HG03039 (cell line): ENCODE measurements at regions not wholly inside any gene's neighbourhood (a gene's known extent, or its start where the extent isn't known, plus 50 kb on each side); places are given as distances from the start of the nearest gene placed in this dataset.
"Not testable (repeated sequence)": the region's sequence is repeated elsewhere in the genome, so short reads cannot be mapped to it uniquely, and the experiment has no call there.

ENCODE experiments used
- ATAC-seq: cut with Tn5 transposase; IDR thresholded peaks from one replicate; pipeline ENCODE4 v1.9.1; 2021; ENCODE audit warnings: mild to moderate bottlenecking, moderate library complexity; ENCODE audit not compliant: unreplicated experiment

GRCh38 chr2:36238106-36238505, 117.5 kb upstream of the CRIM1 start:
- no peak for ATAC-seq

- no peak for ATAC-seq
These were observed 119.7 kb upstream of the CRIM1 start for GRCh38 chr2:36235882-36236281.

DNA sequence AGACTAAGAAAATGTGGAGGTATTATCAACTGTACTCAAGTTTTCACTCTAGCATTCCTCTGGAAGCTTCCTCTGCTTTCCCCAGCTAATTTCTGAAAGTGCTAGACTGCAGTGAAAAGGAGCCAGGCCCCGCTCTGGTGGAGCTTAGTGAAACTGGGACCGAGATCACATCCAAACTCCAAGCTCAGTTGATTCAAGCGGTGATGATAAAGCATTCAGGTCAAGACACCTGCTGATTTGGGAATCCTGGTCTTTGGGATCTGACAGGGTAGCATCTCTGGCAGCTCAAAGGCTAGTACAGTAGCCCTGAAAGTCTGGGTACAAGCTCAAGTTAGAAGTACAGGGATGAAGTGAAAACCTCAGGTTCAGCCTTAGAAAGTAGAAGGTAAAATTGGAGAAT, 120.2 kb upstream of the CRIM1 start:
- no peak for ATAC-seq

GRCh38 chr2:36223259-36223658, 132.3 kb upstream of the CRIM1 start:
- no peak for ATAC-seq

DNA sequence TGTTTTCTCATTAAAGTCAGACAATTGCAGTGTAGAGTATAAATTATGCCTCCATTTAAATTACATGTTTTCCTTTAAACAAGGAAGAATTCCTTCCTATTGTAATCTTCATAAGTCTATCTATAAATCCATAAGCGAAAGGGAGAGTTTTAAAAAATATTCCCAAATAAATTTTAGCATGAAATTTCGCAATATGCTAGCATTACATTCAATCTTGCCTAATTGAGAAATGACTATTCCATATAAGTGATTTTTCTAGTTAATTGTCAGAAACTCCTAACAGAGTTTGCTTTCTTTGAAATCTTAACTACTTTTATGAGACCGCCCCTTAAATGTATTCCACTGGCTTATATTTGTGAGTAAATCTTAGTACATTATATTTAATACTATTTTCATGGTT, 133.1 kb upstream of the CRIM1 start:
- no peak for ATAC-seq

DNA sequence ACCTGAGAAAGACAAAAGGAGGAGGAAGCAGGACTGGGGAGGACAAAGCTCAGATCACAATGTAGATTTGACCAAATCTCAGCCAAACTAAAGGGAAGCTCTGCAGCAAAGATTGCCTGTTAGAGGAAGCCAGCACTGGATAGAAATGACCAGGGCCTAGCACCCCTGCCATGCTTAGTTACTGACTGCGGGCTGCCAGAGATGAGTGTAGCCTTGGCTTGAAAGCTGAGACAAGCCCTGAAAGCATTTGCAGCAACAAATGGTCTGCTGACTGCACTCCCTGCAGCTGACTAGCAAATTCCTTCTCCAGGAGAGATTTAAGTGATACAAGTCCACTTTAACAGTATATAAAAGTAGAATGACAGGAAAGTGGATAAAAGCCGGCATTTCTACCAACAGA, 140.9 kb upstream of the CRIM1 start:
- no peak for ATAC-seq

DNA sequence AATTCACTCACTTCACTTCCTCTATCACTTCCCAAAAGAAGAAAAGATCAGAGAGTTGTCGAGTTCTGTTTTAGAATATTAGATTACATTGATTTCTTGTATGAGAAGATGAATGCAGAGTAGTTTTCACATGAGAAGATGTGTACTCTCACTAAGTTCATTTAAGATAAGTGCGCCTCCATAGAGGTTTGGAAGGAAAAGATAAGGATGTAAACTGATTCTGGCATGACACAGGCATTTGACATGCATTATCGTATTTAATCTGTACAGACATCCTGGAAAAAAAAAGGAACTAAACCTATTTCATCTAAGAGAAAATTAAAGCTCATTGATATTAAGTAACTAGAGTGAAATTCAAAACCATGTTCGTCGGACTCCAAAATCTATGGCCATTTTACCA, 152.2 kb upstream of the CRIM1 start:
- ATAC-seq = no peak

DNA sequence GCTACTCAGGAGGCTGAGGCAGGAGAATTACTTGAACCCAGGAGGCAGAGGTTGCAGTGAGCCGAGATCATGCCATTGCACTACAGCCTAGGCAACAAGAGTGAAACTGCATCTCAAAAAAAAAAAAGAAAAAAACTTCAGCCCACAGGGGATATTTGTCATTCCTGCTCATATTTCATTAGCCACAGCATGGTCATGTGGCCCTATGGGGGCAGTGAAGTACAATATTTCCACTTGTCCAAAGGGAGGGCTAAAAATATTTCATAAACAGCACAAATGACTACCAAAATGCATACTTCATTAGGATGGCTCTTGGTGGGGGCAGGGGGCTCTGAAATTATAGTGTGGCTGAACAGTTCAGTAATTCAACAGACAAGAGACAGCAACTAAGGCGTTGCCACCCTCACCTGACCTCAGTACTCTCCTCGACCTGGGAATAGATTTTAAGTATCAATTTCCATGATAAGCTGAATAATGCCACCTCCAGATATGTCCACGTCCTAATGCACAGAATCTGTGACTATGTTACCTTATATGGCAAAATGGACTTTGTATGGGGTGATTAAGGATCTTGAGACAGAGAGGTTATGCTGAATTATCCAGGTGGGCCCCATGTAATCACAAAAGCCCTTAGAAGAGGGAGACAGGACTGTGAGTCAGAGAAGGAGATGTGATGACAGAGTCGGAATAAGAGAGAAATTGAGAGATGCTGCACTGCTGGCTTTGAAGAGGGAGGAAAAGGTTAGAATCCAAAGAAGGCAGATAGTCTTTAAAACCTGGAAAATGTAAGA, 158.2 kb upstream of the CRIM1 start:
- ATAC-seq = no peak

DNA sequence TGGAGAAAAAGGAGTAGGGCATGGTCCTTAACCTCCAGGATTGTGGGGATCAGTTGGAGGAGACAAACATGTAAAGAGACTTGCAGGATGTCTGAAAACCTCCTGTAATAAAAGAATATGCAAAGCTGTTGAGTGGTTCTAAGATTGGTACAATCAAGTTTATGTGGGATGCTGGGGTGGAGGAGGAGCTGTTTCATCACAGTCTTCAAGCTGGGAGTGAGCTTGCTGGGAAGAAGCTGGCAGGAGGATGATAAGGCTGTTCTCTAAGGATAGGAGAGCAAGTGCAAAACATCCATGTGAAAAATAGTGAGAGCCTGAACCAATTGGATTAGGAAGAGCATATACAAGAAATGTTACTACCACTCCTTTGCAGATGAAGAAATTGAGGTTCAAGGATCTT, 161.9 kb upstream of the CRIM1 start:
- no peak for ATAC-seq

- no peak for ATAC-seq
These were observed 162.6 kb upstream of the CRIM1 start for GRCh38 chr2:36192983-36193382.

DNA sequence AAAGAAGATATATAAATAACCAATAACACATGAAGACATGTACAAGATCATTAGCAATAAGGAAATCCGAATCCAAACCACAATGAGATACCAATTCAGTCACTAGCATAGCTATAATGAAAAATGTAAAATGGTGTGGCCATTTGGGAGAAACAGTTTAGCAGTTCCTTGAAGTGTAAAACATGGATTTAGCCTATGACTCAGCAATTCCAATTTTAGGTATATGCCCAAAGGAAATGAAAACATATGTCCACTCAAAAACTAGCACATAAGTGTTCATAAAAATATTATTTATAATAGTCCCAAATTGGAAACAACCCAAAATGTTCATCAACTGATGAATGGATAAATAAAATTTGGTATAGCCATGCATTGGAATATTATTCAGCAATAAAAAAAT, 165.5 kb upstream of the CRIM1 start:
- no peak for ATAC-seq

DNA sequence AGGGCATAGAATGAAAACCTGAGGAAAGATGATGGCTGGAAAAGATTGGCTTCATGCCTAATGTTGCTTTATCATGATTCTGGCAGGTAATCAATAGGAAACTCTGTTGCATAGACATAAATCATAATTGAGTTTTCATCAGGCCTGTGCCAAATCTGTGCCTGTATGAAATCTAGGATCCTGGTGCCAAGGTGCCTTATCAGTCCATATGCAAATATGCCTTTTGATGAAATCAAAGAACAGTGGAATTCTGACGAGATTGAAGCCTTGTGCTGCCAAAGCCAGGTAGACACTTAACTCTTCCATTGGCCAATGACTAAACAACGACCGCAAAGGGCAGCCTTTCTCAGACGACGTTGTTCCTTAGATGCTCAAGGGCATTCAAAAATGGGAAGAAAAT, 170.0 kb upstream of the CRIM1 start:
- ATAC-seq = no peak

- ATAC-seq = no peak
These were observed 170.7 kb upstream of the CRIM1 start for GRCh38 chr2:36184848-36185247.

DNA sequence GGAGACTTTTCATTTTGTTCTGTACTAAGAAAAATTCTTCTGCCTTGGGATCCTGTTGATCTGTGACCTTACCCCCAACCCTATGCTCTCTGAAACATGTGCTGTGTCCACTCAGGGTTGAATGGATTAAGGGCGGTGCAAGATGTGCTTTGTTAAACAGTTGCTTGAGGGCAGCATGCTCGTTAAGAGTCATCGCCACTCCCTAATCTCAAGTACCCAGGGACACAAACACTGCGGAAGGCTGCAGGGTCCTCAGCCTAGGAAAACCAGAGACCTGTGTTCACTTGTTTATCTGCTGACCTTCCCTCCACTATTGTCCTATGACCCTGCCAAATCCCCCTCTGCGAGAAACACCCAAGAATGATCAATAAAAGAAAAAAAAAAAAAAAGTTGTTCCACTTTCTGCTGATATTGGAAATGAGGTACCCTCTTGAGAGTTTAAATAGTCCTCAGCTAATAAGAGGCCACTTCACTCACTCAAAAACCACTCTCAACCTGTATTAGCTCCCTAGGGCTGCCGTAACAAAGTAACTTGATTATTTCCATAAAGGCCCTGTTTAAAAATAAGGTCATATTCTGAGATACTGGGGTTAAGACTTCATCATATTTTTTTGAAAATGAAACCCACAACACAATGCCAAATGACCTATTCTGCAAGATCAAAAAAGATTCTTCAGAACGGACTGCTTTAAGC, 174.6 kb upstream of the CRIM1 start:
- ATAC-seq = not testable (repeated sequence)

DNA sequence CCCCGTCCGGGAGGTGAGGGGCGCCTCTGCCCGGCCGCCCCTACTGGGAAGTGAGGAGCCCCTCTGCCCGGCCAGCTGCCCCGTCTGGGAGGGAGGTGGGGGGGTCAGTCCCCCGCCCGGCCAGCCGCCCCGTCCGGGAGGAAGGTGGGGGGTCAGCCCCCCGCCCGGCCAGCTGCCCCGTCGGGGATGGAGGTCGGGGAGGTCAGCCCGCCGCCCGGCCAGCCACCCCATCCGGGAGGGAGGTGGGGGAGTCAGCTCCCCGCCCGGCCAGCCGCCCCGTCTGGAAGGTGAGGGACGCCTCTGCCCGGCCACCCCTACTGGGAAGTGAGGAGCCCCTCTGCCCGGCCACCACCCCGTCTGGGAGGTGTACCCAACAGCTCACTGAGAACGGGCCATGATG, 175.3 kb upstream of the CRIM1 start:
- not testable (repeated sequence) for ATAC-seq

GRCh38 chr2:36179668-36180269, 175.8 kb upstream of the CRIM1 start:
- not testable (repeated sequence) for ATAC-seq

DNA sequence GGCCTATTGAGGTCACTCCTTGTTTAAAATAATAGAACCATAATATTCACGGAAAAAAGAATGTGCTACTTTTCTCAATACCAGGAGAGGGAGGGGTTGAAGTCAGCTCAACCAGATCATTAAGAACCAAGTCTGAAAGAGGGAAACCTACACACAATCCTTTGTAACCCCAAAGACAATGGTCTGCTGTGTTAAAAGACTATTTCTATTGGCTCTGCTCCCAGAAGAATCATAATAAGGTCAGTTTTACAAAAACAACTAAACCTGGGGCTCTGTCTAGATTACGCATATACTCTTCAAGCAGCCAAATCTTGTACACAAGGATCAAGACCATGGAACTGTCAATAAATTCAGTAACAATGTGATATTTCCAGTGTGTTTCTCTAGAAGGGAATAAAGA, 177.2 kb upstream of the CRIM1 start:
- no peak for ATAC-seq

GRCh38 chr2:36177282-36177681, 178.3 kb upstream of the CRIM1 start:
- no peak for ATAC-seq

DNA sequence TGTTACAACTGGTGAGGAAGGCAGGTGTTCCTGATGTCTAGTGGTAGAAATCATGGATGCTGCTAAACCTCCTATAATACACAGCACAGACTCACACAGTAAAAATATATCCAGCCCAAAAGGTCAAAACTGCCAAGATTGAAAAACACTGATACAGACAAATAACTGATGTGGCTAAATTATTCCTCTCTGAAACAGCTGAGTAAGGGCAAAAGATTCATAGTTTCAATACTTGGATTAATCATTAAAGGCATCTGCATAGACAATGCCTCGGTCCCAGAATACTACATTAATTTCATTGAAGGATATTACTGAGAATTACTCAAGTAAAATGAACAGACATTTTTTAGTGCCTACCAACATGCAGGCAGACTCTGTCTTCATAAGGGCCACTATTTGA, 180.7 kb upstream of the CRIM1 start:
- ATAC-seq = no peak

DNA sequence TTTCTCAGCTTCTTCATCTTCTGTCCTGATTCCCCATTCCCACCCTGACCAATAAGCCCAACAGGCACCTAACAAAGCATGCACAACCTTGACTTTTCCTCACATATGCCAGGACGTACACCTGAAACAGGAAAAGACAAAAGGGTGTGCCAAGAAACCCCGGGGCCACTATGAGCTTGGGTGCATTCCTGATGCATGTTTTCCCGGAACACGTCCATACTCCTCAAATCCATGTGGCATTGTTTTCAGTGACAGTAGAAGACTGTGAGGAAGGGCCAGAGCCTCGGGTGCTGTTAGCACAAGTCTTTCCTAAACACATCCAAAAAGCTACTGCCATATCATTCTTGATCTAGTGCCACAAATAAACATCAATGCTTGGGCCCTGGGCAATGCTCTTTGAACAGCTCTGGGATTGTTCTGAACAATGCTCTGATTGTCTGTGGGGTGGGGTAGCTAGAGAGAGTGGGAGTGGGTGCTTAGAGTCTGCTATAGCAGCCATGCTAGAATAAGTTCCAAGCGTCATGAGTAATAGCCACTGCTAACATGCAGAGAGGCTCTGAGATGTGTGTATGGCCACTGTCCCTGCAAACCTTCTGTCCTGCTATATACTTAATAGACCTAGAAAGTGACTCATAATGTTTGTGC, 181.7 kb upstream of the CRIM1 start:
- ATAC-seq = no peak

GRCh38 chr2:36172824-36173223, 182.8 kb upstream of the CRIM1 start:
- ATAC-seq = no peak

- ATAC-seq = no peak
These were observed 184.8 kb upstream of the CRIM1 start for GRCh38 chr2:36170805-36171204.
